ENCODE measurements at regions not wholly inside any gene's neighbourhood (a gene's known extent, or its start where the extent isn't known, plus 50 kb on each side); places are given as distances from the start of the nearest gene placed in this dataset.

GRCh38 chr2:150141226-150142001 lies 346.1 kb downstream of the RND3 start:
- no peaks in the 10 kb centered on the region for H3K9me1 ChIP-seq (replicated peaks; ENCODE audit: control insufficient read depth, extremely low read depth, insufficient read depth, low read length)
- H3K79me2 ChIP-seq (ENCODE audit: control insufficient read depth, insufficient read depth, low read length), result no peaks in the 10 kb centered on the region
- H3K9ac ChIP-seq (replicated peaks; ENCODE audit: extremely low read depth, insufficient read depth, low read length), result peak overlapping the region; percentile 83
- H3K9me3 ChIP-seq (replicated peaks; ENCODE audit: control insufficient read depth, insufficient read depth, low read length), result no peaks in the 10 kb centered on the region
- H3K4me2 ChIP-seq (ENCODE audit: insufficient read depth, low read length), result peak overlapping the region; percentile 88
- peaks cover 48% of the 10 kb centered on the region for H3K4me1 ChIP-seq (ENCODE audit: control insufficient read depth, extremely low read depth, insufficient read depth, low read length)
- DNase-seq (ENCODE audit: low read depth, low spot score), result peak; percentile 91
- H3K36me3 ChIP-seq (ENCODE audit: control insufficient read depth in 2 of 2, extremely low read depth in 1 of 2, insufficient read depth in 2 of 2, low read length in 2 of 2), result no peaks in the 10 kb centered on the region
- peak overlapping the region; percentile 99 for H3K27ac ChIP-seq (ENCODE audit: insufficient read depth, low read depth, low read length)
- TSS peak; percentile 68 for BruUV-seq (replicated peaks)
- H3K4me3 ChIP-seq (replicated peaks in 1 of 3; ENCODE audit: insufficient read depth in 1 of 3, low read depth in 1 of 3, low read length in 3 of 3), result peak overlapping the region in 1 of 3 experiments; percentile 26
- ChIA-PET CTCF (interaction anchor here (0.6 to 4.4 kb wide), 16 partner anchors 8 to 1097 kb away, joined by 3 to 22 read pairs (median 5); no protein-coding TSS in a partner anchor), POLR2A (interaction anchor here (0.6 to 1.5 kb wide), 5 partner anchors 8 to 344 kb away, joined by 3 to 6 read pairs (median 5); no protein-coding TSS in a partner anchor)
- no peak overlapping the region for H2AFZ ChIP-seq (ENCODE audit: low read depth, low read length)
- H3K27me3 ChIP-seq (ENCODE audit: control insufficient read depth in 2 of 2, insufficient read depth in 2 of 2, low read length in 2 of 2), result no peaks in the 10 kb centered on the region
- intact Hi-C loops (cut with micrococcal nuclease) (loop anchor here (1.0 to 5.0 kb wide), 19 partner anchors 8 to 1096 kb away; partner anchors contain the start of gene RND3), dilution Hi-C loops (cut with MboI; ENCODE audit: extremely low pct_ligation_motif_present, low sequenced_read_pairs) (loop anchor here (25.0 kb wide), 1 partner anchor 346 kb away; the partner anchor contains the start of gene RND3)
- peak; percentile 79 for FAIRE-seq
- H4K20me1 ChIP-seq (replicated peaks; ENCODE audit: control insufficient read depth, extremely low read depth, insufficient read depth, low read length), result no peaks in the 10 kb centered on the region
- TF ChIP-seq GATA2 (IDR thresholded peaks at IDR 0.05; ENCODE audit: insufficient read depth, insufficient read length, low read depth, low read length), result peak; percentile 81
- TF ChIP-seq MYC (IDR thresholded peaks at IDR 0.05; ENCODE audit: low read depth, low read length), result no peak
- TF ChIP-seq POLR2A (IDR thresholded peaks at IDR 0.05; ENCODE audit: low read depth, low read length), result no peak
- peak; percentile 58 for TF ChIP-seq POLR2AphosphoS5 (IDR thresholded peaks at IDR 0.05; ENCODE audit: insufficient read depth, low read depth, low read length)
- TF ChIP-seq EZH2 (IDR thresholded peaks at IDR 0.05; ENCODE audit: borderline replicate concordance, low read depth, low read length, severe bottlenecking), result no peak
- TF ChIP-seq JUN (IDR thresholded peaks at IDR 0.05; ENCODE audit: borderline replicate concordance, insufficient read depth, insufficient read length, low read depth), result peak; percentile 97
- TF ChIP-seq CTCF (IDR thresholded peaks at IDR 0.05; ENCODE audit: extremely low read depth in 1 of 2, insufficient read depth in 1 of 2, low read depth in 1 of 2, low read length in 2 of 2), result no peak
- TF ChIP-seq FOS (IDR thresholded peaks at IDR 0.05; ENCODE audit: borderline replicate concordance, insufficient read depth, low read length), result peak; percentile 90
- no peak for TF ChIP-seq MAX (IDR thresholded peaks at IDR 0.05; ENCODE audit: insufficient read depth, insufficient read length)
